Muscle of arm (tissue), 1 donor: ENCODE measurements at regions not wholly inside any gene's neighbourhood (a gene's known extent, or its start where the extent isn't known, plus 50 kb on each side); places are given as distances from the start of the nearest gene placed in this dataset.

Experiments used
- DNase-seq: peaks from one replicate; pipeline ENCODE4 v3.0.0-alpha.2; 2013

DNA sequence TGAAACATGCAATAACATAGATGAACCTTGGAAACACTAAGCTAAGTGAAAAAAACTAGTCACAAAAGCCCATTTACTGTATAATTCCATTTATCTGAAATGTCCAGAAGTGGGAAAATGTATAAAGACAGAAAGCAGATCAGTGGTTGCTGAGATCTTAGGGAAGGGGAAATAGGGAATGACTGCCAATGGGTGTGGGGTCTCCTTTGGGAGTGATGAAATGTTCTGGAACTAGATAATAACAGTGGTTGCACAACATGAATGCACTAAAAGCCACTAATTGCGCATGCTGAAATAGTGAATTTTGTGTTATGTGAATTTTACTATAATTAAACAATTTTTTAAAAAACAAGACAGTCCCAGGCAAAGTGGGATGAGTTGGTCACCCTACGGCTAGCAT is 472.8 kb downstream of the CCDC171 start:
- DNase-seq, result no peak

DNA sequence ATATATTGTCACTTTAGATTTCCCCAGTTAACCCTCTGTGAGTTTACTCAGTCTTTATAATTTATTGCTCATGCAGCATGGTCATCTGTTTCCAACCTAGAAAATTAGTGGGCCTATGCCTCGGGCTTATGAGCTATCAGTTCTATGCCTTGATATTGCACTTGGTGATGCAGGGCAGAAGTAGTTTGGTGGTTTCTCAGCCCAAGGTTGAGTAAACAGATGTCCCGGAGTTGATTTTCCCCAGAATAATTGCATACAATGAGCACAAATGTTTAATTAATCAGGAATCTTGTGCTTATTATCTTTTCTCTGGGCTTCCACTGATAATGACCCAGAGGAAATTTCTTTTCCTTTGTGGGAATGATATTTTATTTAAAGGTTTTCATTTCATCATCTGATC is 474.0 kb downstream of the CCDC171 start:
- no peak for DNase-seq

DNA sequence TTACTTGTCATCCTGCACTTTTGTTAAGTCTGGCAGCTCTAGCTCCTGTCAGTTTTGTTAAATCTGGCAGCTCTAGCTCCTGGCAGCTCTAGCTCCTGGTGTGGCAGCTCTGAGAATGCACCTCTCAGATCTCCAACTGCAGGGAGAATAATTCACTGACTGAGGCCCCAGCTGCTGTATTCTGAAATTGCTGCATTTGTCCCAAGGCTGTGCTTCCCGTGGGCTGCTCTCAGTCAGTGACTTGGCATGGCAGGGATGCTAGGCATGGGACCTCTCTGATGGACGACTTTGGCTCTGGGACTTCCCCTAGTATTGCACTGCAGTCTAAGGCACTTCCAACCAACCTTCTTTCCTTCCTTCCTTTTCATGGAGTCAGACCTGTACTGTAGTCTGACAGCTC is 475.7 kb downstream of the CCDC171 start:
- no peak for DNase-seq

DNA sequence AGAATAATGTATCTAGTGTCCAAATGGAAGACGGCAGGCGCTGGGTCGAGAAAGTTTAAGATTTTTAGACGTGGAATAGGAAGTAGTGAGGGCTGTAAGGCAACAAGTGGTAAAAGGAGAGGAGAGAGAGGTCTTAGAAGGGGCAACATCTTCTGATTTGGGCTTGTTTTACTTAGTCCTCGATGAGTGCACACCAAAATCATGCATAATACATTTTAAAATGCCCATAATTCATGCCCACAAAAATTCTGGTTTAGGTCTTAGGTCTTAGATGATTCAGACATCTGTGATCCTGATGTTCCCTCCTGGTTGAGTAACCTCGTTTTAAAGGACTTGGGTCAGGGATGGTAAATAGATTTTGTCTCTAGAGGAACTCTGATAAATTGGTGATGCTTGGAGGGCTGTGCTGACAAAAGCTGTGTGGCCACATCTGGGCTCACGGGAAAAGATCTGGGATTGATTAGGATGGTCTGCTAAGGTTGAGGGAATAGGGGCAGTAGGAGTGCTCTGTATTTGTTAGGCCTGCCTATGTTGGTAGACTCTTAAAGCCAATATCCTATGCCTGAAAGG is 476.3 kb downstream of the CCDC171 start:
- DNase-seq, result no peak

DNA sequence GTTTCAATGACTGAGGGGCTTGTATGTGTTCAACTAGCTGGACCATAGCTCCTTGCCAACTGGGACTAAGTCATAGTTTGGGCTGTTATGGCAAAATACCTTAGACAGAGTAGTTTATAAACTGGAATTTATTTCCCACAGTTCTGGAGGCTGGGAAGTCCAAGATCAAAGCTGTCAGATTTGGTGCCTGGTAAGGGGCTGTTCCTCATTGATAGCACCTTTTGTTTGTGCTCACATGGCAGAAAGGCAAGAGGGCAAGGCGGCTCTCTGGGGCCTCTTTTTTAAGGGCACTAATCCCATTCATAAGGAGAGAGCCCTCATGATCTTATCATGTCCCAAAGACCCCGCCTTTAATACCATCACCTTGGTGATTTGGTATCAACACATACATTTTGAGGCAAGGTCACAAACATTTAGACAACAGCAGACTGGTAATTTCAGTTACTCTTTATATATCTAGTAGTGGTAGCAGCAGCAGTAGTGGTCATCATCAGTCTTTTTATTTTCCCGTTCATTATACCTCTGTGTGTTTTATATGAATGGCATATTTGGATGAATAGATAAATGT is 477.0 kb downstream of the CCDC171 start:
- DNase-seq, result no peak

DNA sequence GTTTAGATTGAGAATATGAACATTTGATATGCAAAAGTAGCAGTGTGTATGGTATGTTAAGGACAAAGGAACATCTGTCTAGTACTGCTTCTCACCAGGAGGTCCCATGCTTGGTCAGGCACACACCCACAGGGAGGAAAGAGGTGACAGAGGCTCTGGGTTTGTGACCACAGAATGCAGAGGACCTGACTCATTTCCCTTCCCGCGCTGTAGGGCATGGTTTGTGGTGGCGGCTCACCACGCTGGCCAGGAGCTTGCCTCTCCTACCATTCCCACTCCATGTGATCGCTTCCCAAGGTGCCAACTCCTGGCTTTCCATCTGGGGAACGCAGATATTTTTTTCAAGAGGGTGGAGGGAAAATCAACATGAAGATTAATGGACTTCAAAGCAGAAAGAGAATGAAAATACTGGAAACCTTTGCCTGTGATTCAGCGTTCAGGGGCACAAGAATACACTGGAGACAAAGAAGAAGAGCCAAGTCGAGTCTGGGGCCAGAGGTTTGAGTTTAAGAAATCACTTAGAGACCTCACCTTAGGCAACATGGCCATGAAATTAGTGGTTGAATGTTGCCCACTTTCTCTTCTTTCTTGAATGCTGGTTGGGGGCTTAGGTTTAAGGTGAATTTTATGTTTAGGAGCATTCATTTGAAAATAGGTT is 477.8 kb downstream of the CCDC171 start:
- no peak for DNase-seq

DNA sequence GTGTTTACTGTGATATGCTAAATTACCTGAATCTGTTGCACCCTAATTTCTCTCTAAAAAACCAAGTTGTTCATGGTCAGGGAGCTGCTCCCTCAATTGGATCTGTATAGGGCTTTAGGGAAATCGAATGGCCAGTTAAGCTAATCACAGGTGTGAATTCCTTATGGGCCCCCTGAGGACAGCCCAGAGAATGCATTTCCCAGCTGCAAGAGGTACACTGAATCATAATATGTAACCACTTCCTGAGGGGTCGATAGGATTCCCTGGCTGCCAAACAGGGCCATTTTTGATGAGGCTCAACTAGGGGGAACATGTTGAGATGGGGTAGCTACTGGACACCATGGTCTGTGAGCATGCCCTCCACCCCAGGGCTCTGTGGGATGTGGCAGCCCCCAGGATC is 478.6 kb downstream of the CCDC171 start:
- no peak for DNase-seq

DNA sequence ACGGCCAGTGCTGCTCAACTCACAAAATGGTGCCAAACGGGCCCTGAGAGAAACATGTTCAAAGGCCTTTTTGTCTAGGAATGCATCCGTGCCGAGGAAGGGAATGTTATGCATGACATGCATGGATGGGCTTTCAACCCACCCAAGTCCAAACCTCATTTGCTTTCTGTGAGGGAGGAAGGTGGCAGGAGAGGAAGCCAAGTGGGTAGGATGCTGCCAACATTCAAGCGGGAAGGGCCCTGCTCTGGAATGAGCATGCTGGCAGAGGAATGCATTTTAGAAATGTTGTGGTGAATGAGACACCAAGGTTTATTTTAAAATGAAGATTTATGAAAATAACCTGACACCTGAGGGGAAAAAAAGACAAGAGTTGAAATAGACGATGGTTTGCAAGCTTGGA is 479.1 kb downstream of the CCDC171 start:
- no peak for DNase-seq

DNA sequence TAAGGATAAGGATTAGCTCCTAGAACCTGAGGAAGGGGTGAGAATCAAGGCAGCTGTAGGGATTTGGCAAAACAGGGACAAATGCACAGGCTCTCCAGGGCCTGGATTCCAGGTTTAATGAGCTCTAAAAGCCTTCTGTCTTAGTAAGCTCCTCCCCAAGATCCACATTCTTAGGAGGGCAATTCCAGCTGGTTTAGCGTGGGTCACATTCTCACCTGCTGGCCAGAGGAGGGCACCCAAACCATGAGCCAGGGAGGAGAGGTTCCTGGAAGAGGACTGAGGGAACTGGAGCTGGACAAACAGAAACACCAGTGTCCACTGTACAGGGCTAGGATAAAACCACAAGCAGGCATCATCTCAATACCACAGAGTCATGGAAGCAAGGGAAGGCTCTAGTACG is 480.0 kb downstream of the CCDC171 start:
- no peak for DNase-seq

DNA sequence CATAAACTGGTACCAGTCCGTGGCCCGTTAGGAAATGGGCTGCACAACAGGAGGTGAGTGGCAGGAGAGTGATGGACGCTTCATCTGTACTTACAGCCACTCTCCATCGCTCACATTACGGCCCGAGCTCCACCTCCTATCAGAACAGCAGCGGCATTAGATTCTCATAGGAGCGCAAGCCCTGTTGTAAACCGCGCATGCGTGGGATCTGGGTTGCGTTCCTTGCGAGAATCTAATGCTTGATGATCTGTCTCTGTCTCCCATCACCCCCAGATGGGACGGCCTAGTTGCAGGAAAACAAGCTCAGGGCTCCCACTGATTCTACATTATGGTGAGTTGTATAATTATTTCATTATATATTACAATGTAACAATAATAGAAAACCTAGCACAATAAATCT is 480.4 kb downstream of the CCDC171 start:
- no peak for DNase-seq

DNA sequence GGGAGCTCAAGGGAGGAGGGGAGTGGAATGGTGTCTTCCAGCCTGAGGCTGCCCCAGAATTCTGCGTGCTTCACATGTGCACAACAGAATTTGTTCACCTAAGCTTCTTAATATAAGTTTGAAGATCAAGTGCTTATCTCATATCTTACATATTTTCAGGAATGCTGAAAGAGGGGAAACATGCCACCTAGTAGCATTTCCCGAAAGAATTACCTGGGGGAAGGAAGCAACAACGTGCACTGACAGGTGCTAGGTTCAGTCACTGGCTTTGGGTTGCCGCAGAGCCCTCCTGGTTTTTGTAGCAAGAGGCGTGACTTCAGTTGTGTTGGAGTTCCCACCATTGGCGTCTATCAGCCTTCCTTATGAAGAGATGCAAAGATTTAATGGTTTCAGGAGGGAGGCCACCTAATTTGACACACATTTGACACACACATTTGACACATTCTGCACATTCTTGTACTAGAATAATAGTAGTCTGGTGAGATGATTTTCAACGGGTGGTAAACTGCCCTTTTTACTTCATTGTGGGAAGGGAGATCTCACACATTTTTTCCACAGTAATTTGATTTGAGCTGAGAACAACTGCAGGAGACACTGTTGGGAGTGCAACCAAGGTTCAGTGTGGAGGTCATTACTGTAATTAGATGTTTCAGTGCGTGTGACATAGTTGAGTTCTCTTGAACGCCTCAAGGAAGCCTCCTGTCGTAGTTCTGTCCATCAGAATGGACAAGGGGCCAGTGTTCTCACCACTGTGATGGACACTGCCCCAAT is 481.3 kb downstream of the CCDC171 start:
- no peak for DNase-seq

DNA sequence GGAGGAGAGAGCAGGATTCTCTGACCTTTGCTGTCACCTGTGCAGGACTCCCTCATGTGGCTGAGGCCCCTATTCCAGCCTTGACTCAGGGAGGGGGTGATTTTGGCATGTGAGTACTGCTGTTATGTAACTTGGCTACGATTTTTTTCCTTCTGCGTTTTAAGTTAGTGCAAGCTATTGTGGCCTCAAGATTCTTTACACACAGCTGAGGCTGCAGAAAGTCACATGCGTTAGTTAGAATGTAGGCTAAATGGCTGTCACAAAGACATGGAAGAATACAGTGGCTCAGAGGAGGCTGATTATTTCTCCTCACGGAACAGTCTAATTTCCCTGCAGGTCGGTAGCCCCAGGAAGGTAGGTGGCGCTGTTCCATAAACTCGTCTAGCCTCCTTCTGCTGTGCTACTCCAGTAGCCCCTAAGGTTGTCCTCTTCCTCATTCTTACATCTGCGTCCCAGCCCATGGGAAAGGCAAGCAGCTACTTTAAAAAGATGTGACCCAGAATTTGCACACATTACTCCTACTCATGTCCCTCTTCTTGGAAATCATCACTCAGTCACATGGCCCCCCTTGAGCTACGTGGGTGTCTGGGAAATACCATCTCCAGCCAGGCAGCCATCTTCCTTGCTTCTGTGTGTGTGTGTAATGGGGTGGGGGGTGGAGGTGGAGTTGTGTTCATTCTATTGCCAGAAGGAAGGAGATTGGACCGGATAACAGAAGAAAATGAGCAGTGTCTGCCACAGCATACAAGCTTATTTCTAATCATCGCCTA is 486.6 kb downstream of the CCDC171 start:
- DNase-seq, result peak; percentile 63

DNA sequence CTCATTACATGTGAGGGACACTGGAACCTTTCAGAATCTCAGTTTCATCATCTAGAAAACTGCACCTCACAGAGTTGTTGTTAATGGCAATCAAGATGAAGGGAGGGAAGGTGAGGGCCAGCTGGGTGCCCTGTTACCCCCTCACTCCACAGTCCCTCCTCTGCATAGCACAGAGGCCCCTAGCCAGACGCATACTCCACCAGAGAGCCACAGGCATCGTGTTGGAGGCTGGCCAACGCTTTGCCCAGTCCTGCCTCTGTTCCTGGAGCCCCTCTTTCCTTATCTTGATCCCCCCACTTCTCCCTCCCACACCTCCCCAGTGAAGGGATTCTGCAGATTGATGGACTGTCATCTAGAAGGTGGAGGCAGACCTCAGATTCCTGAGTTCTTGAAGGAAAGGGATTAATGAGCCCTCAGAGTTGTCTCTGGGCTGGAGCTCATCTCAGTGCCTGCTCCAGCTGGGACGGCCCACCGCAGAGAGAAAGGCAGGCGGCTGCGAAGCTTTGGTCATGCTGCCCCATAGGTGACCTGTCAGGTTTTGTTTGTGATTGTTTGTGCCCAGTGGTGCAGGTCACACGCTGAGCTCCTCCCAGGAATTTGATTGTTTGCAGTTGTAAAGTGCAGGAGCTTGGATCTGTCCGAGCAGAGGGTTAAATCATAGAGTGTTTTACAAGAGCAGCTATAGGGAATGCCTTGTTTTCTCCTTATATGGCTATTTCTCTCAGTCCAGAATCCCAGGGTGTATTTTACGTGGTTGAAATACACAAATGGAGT is 487.3 kb downstream of the CCDC171 start:
- no peak for DNase-seq

DNA sequence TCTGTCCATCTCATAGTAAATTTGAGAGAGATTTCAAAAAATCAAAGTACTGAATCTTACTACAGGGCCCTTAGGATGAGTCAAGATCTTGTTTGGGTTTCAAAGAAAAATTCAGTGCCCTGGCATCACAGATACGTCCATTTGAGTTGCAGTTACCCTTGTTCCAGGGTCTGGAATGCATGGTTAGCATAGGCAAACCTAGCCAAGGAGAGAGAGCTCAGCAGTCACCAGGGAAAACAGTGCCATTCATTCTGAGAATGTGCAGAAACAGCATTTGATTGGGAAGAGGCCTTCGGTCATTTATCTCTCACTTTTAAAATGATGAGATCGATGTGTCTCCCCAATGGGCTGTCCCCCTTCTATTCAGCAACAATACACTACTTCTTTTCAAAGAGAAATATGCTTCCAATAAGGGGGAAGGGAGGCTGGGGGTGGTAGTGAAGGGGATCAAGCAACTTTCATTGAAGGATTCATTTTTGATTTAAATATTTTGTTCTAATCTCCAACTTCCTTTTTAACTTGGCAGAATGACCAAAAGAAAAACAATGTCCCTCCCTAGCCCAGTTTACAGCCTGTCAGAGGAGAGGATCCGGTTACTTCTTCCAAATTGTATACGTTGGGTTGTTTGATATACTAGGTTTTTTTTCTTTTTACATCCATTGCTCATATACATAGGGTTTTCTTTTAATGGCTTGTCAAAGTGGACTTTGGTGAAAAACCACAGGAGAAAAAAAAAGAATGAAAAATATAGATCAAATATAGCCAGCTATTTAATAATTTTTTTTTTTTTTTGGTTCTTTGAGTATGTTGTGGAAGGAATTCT is 491.1 kb downstream of the CCDC171 start:
- no peak for DNase-seq

DNA sequence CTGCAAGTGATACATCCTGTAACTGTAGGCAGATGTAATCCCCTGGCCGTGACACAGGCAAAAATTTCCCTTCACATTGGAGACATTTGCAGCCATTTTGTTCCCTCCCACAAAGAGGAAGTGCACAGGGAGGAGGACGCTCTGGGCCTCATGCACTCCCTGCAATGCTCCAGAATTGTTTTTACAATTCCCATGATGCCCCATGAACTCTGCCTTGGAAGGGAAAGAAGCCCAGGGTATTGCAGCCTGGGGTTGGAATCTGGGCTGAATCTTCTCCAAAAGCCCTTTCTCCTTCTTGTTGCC is 491.7 kb downstream of the CCDC171 start:
- no peak for DNase-seq

DNA sequence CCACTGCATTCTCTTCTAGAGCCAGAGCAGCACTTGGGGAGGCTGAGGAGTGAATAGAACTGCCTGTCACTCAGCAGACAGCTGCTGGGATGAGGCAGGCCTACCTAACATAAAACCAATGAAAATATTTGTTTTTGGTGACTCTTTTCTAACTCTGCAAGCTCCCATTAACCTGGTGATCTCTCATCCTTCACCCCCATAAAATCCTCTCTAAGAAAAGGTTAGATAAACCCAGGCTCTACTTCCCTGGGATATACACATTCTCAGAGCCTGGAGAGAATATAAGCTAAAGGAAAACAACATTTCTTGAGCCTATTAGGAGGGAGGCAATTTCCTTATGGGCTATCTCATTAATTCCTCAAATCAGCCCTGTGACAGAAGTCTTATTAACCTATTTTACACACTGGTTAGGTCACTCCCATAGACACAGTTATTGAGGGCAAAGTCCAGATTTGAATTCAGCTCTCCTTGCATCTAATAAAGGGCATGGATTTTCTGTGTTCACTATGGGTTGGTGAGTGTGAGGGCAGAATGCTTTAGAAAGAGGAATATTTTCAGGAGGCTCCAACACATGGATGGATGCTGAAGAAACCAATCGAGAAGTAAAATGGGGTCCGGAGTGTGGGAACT is 492.9 kb downstream of the CCDC171 start:
- no peak for DNase-seq

DNA sequence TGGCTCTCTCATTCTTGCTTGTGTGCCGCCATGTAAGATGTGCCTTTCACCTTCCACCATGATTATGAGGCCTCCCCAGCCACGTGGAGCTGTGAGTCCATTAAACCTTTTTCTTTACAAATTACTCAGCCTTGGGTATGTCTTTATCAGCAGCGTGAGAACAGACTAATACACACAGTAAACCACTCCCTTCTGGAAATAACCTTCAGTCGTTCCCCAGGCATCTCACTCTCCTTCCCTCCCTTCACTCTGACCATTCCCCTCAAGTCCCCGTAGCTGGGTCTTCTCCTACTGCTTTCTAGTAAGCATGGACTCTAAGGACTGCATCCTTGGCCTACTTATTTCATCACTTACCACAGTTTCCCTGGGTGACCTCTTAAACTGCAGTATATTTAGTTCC is 493.9 kb downstream of the CCDC171 start:
- DNase-seq, result no peak

DNA sequence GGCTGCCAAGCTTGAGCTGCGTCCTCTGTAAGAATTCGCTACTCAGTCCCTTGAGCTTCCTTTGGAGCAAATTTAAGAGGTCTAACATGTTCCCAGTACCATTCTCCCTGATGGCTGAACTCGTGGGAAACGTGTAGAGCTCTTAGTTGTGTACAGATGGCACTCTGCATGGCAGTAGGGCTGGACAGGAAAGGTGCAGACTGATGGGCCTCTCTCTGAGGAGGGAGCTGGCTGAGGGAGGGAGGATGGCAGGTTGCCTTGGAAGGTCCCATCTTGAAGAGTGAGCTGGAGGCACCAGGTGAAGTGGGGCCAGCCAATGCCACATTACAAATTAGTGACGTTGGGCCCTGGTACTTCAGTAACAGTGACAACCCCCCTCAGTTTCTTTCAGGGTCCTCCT is 495.3 kb downstream of the CCDC171 start:
- no peak for DNase-seq

DNA sequence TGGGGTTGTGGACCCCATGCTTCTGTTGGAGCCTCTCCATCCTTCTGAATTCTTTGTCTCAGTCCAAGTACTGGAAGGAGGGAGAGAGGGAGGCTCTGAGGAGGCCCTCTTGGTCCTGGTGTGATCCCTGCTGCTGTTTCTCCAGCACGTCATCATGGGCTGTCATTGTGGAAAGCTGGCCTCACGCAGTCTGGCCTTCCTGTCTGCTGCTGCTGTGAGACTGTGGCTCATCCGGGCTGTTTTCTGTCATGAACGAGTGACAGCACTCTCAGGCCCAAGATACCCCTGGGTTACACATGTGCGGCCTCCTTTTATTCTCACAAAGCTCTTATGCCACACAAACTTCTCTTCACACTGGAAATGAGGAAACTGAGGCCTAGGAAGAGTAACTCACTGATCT is 499.3 kb downstream of the CCDC171 start:
- no peak for DNase-seq
